ENCODE measurements at regions not wholly inside any gene's neighbourhood (a gene's known extent, or its start where the extent isn't known, plus 50 kb on each side); places are given as distances from the start of the nearest gene placed in this dataset.

- TF ChIP-seq CTCF (IDR thresholded peaks at IDR 0.05), result no peak
- no peak for TF ChIP-seq POLR2A (IDR thresholded peaks at IDR 0.05)
Observed at GRCh38 chr10:83863283-83863966, 275.9 kb upstream of the GHITM start.

Data from prostate gland (tissue), 2 donors.